ENCODE measurements at regions not wholly inside any gene's neighbourhood (a gene's known extent, or its start where the extent isn't known, plus 50 kb on each side); places are given as distances from the start of the nearest gene placed in this dataset.

GRCh38 chr15:69511015-69511414 lies 58.4 kb downstream of the RPLP1 start:
- TF ChIP-seq CTCF (IDR thresholded peaks at IDR 0.05; ENCODE audit: unreplicated experiment): no peak
- peaks cover 30% of the 10 kb centered on the region for H3K27me3 Mint-ChIP-seq (ENCODE audit: unreplicated experiment)
- no peak for DNase-seq
- intact Hi-C loops (cut with micrococcal nuclease; ENCODE audit: unreplicated experiment): no loop called here
- H3K27ac Mint-ChIP-seq (ENCODE audit: unreplicated experiment): no peak overlapping the region
- peaks cover 5% of the 10 kb centered on the region for H3K36me3 Mint-ChIP-seq (ENCODE audit: insufficient read depth, unreplicated experiment)
- H3K4me1 Mint-ChIP-seq (ENCODE audit: low read depth, unreplicated experiment): no peaks in the 10 kb centered on the region
- CTCF ChIA-PET: no interaction called here
- H3K4me3 Mint-ChIP-seq (ENCODE audit: low read depth, unreplicated experiment): no peak overlapping the region
- H3K9me3 Mint-ChIP-seq (ENCODE audit: low read depth, unreplicated experiment): peaks cover 6% of the 10 kb centered on the region
- BruUV-seq (replicated peaks): no TSS peak

GRCh38 chr15:69511716-69512340 lies 59.2 kb downstream of the RPLP1 start:
- intact Hi-C loops (cut with micrococcal nuclease; ENCODE audit: unreplicated experiment): no loop called here
- CTCF ChIA-PET: no interaction called here
- Mint-ChIP-seq H3K9me3 (ENCODE audit: low read depth, unreplicated experiment) (peaks cover 6% of the 10 kb centered on the region), H3K4me3 (ENCODE audit: low read depth, unreplicated experiment) (no peak overlapping the region), H3K27ac (ENCODE audit: unreplicated experiment) (no peak overlapping the region), H3K4me1 (ENCODE audit: low read depth, unreplicated experiment) (no peaks in the 10 kb centered on the region), H3K36me3 (ENCODE audit: insufficient read depth, unreplicated experiment) (peaks cover 5% of the 10 kb centered on the region), H3K27me3 (ENCODE audit: unreplicated experiment) (peaks cover 30% of the 10 kb centered on the region)
- no peak for DNase-seq
- TF ChIP-seq CTCF (IDR thresholded peaks at IDR 0.05; ENCODE audit: unreplicated experiment): no peak
- BruUV-seq (replicated peaks): no TSS peak

- no peak for DNase-seq
- BruUV-seq (replicated peaks): no TSS peak
- CTCF ChIA-PET: no interaction called here
- H3K27ac Mint-ChIP-seq (ENCODE audit: unreplicated experiment): no peak overlapping the region
- intact Hi-C loops (cut with micrococcal nuclease; ENCODE audit: unreplicated experiment): no loop called here
- no peak for TF ChIP-seq CTCF (IDR thresholded peaks at IDR 0.05; ENCODE audit: unreplicated experiment)
- H3K4me1 Mint-ChIP-seq (ENCODE audit: low read depth, unreplicated experiment): no peaks in the 10 kb centered on the region
- H3K36me3 Mint-ChIP-seq (ENCODE audit: insufficient read depth, unreplicated experiment): peaks cover 5% of the 10 kb centered on the region
- H3K9me3 Mint-ChIP-seq (ENCODE audit: low read depth, unreplicated experiment): peaks cover 6% of the 10 kb centered on the region
- no peak overlapping the region for H3K4me3 Mint-ChIP-seq (ENCODE audit: low read depth, unreplicated experiment)
- H3K27me3 Mint-ChIP-seq (ENCODE audit: unreplicated experiment): peaks cover 30% of the 10 kb centered on the region
These were observed 60.9 kb downstream of the RPLP1 start for GRCh38 chr15:69513450-69513960.

- BruUV-seq (replicated peaks): no TSS peak
- Mint-ChIP-seq H3K27ac (ENCODE audit: unreplicated experiment) (no peak overlapping the region), H3K36me3 (ENCODE audit: insufficient read depth, unreplicated experiment) (peaks cover 5% of the 10 kb centered on the region)
These were observed 61.4 kb downstream of the RPLP1 start for GRCh38 chr15:69513986-69514385.

More at GRCh38 chr15:69513986-69514385, 61.4 kb downstream of the RPLP1 start:
- peaks cover 6% of the 10 kb centered on the region for H3K9me3 Mint-ChIP-seq (ENCODE audit: low read depth, unreplicated experiment)
- H3K4me1 Mint-ChIP-seq (ENCODE audit: low read depth, unreplicated experiment): no peaks in the 10 kb centered on the region
- no peak overlapping the region for H3K4me3 Mint-ChIP-seq (ENCODE audit: low read depth, unreplicated experiment)
- intact Hi-C loops (cut with micrococcal nuclease; ENCODE audit: unreplicated experiment): no loop called here
- peaks cover 26% of the 10 kb centered on the region for H3K27me3 Mint-ChIP-seq (ENCODE audit: unreplicated experiment)
- no peak for DNase-seq
- TF ChIP-seq CTCF (IDR thresholded peaks at IDR 0.05; ENCODE audit: unreplicated experiment): no peak
- CTCF ChIA-PET: interaction anchor here (1.1 kb wide), 1 partner anchor 20 kb away, joined by 3 read pairs; no protein-coding TSS in a partner anchor

Measured in Calu3 (cell line).